H1 (cell line): ENCODE measurements at regions not wholly inside any gene's neighbourhood (a gene's known extent, or its start where the extent isn't known, plus 50 kb on each side); places are given as distances from the start of the nearest gene placed in this dataset.

Experiments
- CTCF ChIA-PET: fragments of 300-600 bp; sonication (Branson Sonifier 250); formaldehyde crosslinking; loops from one replicate; lab custom pipeline; 2021; ENCODE audit not compliant: partially characterized antibody; lab: Charles Lee
- POLR2A ChIA-PET: fragments of 300-600 bp; sonication (Branson Sonifier 250); formaldehyde crosslinking; loops from one replicate; lab custom pipeline; 2021; ENCODE audit warnings: inconsistent platforms; ENCODE audit not compliant: partially characterized antibody; lab: Charles Lee
- DNase-seq, 2 experiments: peaks; one replicate each; pipeline versions ENCODE4 v3.0.0 to v3.0.0-alpha.2; 2010 to 2022; ENCODE audit warnings: low spot score in 2 of 2, low read depth in 1 of 2, mixed read lengths in 1 of 2
- FAIRE-seq: peaks from 2 replicates; lab custom pipeline; 2011; peaks lifted over from hg19 to GRCh38; lab: Jason Lieb, UNC
- H2AFZ ChIP-seq: 2 replicates; pipeline ENCODE4 v1.8.1; 2012; ENCODE audit warnings: low read length, inconsistent platforms
- H2AK5ac ChIP-seq: 2 replicates; pipeline ENCODE4 v1.6.1; 2013; ENCODE audit warnings: low read depth, low read length
- H2BK120ac ChIP-seq: replicated peaks from 2 replicates; pipeline ENCODE3; 2013; ENCODE audit warnings: low read depth, low read length, inconsistent platforms
- H2BK12ac ChIP-seq: 2 replicates; pipeline ENCODE4 v1.6.1; 2013; ENCODE audit warnings: low read depth, low read length
- H2BK15ac ChIP-seq: 2 replicates; pipeline ENCODE4 v1.6.1; 2013; ENCODE audit warnings: low read length
- H2BK20ac ChIP-seq: 2 replicates; pipeline ENCODE4 v1.6.1; 2013; ENCODE audit warnings: low read length
- H2BK5ac ChIP-seq: 2 replicates; pipeline ENCODE4 v1.6.1; 2013; ENCODE audit warnings: low read depth, low read length
- H3K14ac ChIP-seq: 2 replicates; pipeline ENCODE4 v1.6.1; 2013; ENCODE audit warnings: inconsistent platforms; ENCODE audit not compliant: insufficient read length
- H3K18ac ChIP-seq: 2 replicates; pipeline ENCODE4 v1.6.1; 2013; ENCODE audit warnings: low read length; ENCODE audit errors: extremely low read depth
- H3K23ac ChIP-seq: 2 replicates; pipeline ENCODE4 v1.6.1; 2013; ENCODE audit warnings: inconsistent platforms; ENCODE audit not compliant: insufficient read length
- H3K23me2 ChIP-seq: 2 replicates; pipeline ENCODE4 v1.6.1; 2013; ENCODE audit warnings: low read depth, low read length
- H3K27ac ChIP-seq: 2 replicates; pipeline ENCODE4 v1.6.1; 2011; ENCODE audit warnings: low read depth, low read length, inconsistent platforms
- H3K27me3 ChIP-seq, 4 experiments: replicated peaks in 1 of 4; 1 replicate in 1 of 4; 2 replicates in 3 of 4; pipeline versions ENCODE4 v1.6.1 to v1.8.1; 2011 to 2013; ENCODE audit warnings: low read length in 3 of 4, mild to moderate bottlenecking in 3 of 4, inconsistent platforms in 2 of 4, mixed read lengths in 2 of 4, moderate library complexity in 1 of 4; ENCODE audit not compliant: control insufficient read depth in 3 of 4, insufficient read depth in 3 of 4; ENCODE audit errors: extremely low read depth in 1 of 4
- H3K36me3 ChIP-seq, 4 experiments: 2 replicates each; pipeline versions ENCODE4 v1.6.1 to v1.8.1; 2011 to 2013; ENCODE audit warnings: mild to moderate bottlenecking in 4 of 4, low read length in 3 of 4, moderate library complexity in 2 of 4, control low read depth in 1 of 4, inconsistent platforms in 1 of 4; ENCODE audit not compliant: insufficient read depth in 4 of 4, control insufficient read depth in 2 of 4
- H3K4ac ChIP-seq: replicated peaks from 2 replicates; pipeline ENCODE3; 2013; ENCODE audit warnings: low read length, low read depth, mixed read lengths, inconsistent platforms; ENCODE audit not compliant: insufficient read length
- H3K4me1 ChIP-seq, 4 experiments: replicated peaks in 1 of 4; 1 replicate in 1 of 4; 2 replicates in 3 of 4; pipeline versions ENCODE4 v1.6.1 to v1.8.1; 2011 to 2013; ENCODE audit warnings: low read length in 3 of 4, inconsistent platforms in 2 of 4, mixed read lengths in 1 of 4; ENCODE audit not compliant: insufficient read depth in 4 of 4, control insufficient read depth in 3 of 4
- H3K4me2 ChIP-seq, 2 experiments: 2 replicates each; pipeline versions ENCODE4 v1.6.1 to v1.8.1; 2011 to 2013; ENCODE audit warnings: low read depth in 2 of 2, low read length in 2 of 2, control low read depth in 1 of 2, inconsistent platforms in 1 of 2, mild to moderate bottlenecking in 1 of 2; ENCODE audit not compliant: insufficient read depth in 1 of 2
- H3K4me3 ChIP-seq, 4 experiments: fragments of 200-600, 300-600 bp in 1 of 4; sonication (generic), shearing (Covaris generic), sonication (Bioruptor Twin) in 1 of 4; 2 replicates each; pipeline versions ENCODE4 v1.5.1 to v1.8.1; 2011 to 2016; ENCODE audit warnings: low read length in 4 of 4, low read depth in 3 of 4, control low read depth in 2 of 4, inconsistent platforms in 2 of 4, mild to moderate bottlenecking in 2 of 4, mixed read lengths in 1 of 4, moderate library complexity in 1 of 4; ENCODE audit not compliant: insufficient read depth in 2 of 4; ENCODE audit errors: extremely low read depth in 1 of 4
- H3K56ac ChIP-seq: replicated peaks from 2 replicates; pipeline ENCODE3; 2013; ENCODE audit warnings: low read depth, mild to moderate bottlenecking, mixed read lengths, low read length, inconsistent platforms; ENCODE audit not compliant: insufficient read length
- H3K79me1 ChIP-seq: 2 replicates; pipeline ENCODE4 v1.6.1; 2013; ENCODE audit warnings: low read depth, low read length, control low read depth
- H3K79me2 ChIP-seq, 2 experiments: 2 replicates each; pipeline versions ENCODE4 v1.6.1 to v1.8.1; 2012 to 2013; ENCODE audit warnings: low read length in 2 of 2, mild to moderate bottlenecking in 2 of 2, inconsistent platforms in 1 of 2; ENCODE audit not compliant: insufficient read depth in 2 of 2, control insufficient read depth in 1 of 2
- H3K9ac ChIP-seq, 4 experiments: replicated peaks in 1 of 4; 1 replicate in 1 of 4; 2 replicates in 3 of 4; pipeline versions ENCODE4 v1.6.1 to v1.8.1; 2011 to 2013; ENCODE audit warnings: low read depth in 3 of 4, low read length in 3 of 4, control low read depth in 2 of 4, mild to moderate bottlenecking in 2 of 4, moderate library complexity in 2 of 4, inconsistent platforms in 1 of 4; ENCODE audit errors: extremely low read depth in 1 of 4
- H3K9me3 ChIP-seq, 2 experiments: 2 replicates each; pipeline versions ENCODE4 v1.6.1 to v1.8.1; 2012 to 2013; ENCODE audit warnings: mild to moderate bottlenecking in 2 of 2, moderate library complexity in 2 of 2, control low read depth in 1 of 2, inconsistent platforms in 1 of 2, low read depth in 1 of 2, low read length in 1 of 2, mixed read lengths in 1 of 2; ENCODE audit not compliant: insufficient read depth in 2 of 2
- H4K20me1 ChIP-seq, 2 experiments: replicated peaks in 1 of 2; 2 replicates each; pipeline versions ENCODE3 to v1.8.1; 2011 to 2013; ENCODE audit warnings: inconsistent platforms in 2 of 2, low read length in 2 of 2, mild to moderate bottlenecking in 1 of 2; ENCODE audit not compliant: insufficient read depth in 2 of 2, control insufficient read depth in 1 of 2
- H4K5ac ChIP-seq: 2 replicates; pipeline ENCODE4 v1.6.1; 2013; ENCODE audit warnings: low read length, low read depth, mixed read lengths, inconsistent platforms; ENCODE audit not compliant: insufficient read length
- H4K8ac ChIP-seq: 2 replicates; pipeline ENCODE4 v1.8.0; 2013; ENCODE audit warnings: mild to moderate bottlenecking, moderate library complexity, low read length, inconsistent platforms; ENCODE audit not compliant: insufficient read depth; ENCODE audit errors: extremely low read depth
- H4K91ac ChIP-seq: replicated peaks from 2 replicates; pipeline ENCODE3; 2013; ENCODE audit warnings: low read length, mixed read lengths, inconsistent platforms; ENCODE audit not compliant: insufficient read length
- CHD2 ChIP-seq: IDR thresholded peaks from 2 replicates; pipeline ENCODE4 v1.6.1; 2012; ENCODE audit warnings: low read length, improper control_type of control experiment
- FOSL1 ChIP-seq: IDR thresholded peaks from 2 replicates; pipeline ENCODE4 v1.6.1; 2011; ENCODE audit warnings: mild to moderate bottlenecking, low read depth, low read length, moderate library complexity; ENCODE audit not compliant: insufficient read depth
- GABPA ChIP-seq: IDR thresholded peaks from 2 replicates; pipeline ENCODE4 v1.6.1; 2011; ENCODE audit warnings: mild to moderate bottlenecking, low read length, moderate library complexity, borderline replicate concordance; ENCODE audit not compliant: insufficient read depth
- GTF2F1 ChIP-seq: IDR thresholded peaks from 2 replicates; pipeline ENCODE4 v1.6.1; 2012; ENCODE audit warnings: low read depth, low read length, improper control_type of control experiment, borderline replicate concordance
- KDM1A ChIP-seq: fragments of 200-600, 300-600 bp; sonication (generic); IDR thresholded peaks from 2 replicates; pipeline ENCODE4 v1.7.1; 2016; ENCODE audit warnings: mild to moderate bottlenecking, low read length, borderline replicate concordance
- KDM5A ChIP-seq: fragments of 200-600 bp; IDR thresholded peaks from 2 replicates; pipeline ENCODE4 v1.7.1; 2012; ENCODE audit warnings: mild to moderate bottlenecking, low read length, inconsistent platforms, mixed read lengths
- POU5F1 ChIP-seq: IDR thresholded peaks from 2 replicates; pipeline ENCODE4 v1.6.1; 2011; ENCODE audit warnings: low read depth, mild to moderate bottlenecking, low read length, moderate library complexity
- SIRT6 ChIP-seq: IDR thresholded peaks from one replicate; pipeline ENCODE4 v1.7.1; 2012; ENCODE audit warnings: low read length, inconsistent platforms
- ZNF274 ChIP-seq: IDR thresholded peaks from 2 replicates; pipeline ENCODE4 v1.7.0; 2012; ENCODE audit warnings: low read length, borderline replicate concordance; ENCODE audit errors: extremely low read depth
- WGBS, 2 experiments: shearing (Covaris generic) in 1 of 2; methylation state at CpG; one replicate each; pipeline versions ENCODE4 v1.1.6 to v1.1.7; 2013 to 2015; ENCODE audit warnings: low lambda C conversion rate in 2 of 2, mixed read lengths in 2 of 2, inconsistent platforms in 1 of 2, low coverage in 1 of 2, missing lambda C conversion rate in 1 of 2; ENCODE audit not compliant: insufficient replicate concordance in 2 of 2, insufficient coverage in 1 of 2, insufficient read length in 1 of 2; ENCODE audit errors: extremely low coverage in 1 of 2, missing lambda C conversion rate in 1 of 2; 5-methylcytosine and 5-hydroxymethylcytosine counted together
- TF ChIP-seq, protein P1 (sequence below): IDR thresholded peaks from 2 replicates; pipeline ENCODE4 v1.6.1; 2012; ENCODE audit warnings: inconsistent platforms
- TF ChIP-seq, protein P2 (sequence below): IDR thresholded peaks from 2 replicates; pipeline ENCODE4 v1.6.1; 2012; ENCODE audit warnings: low read length, inconsistent platforms

DNA sequence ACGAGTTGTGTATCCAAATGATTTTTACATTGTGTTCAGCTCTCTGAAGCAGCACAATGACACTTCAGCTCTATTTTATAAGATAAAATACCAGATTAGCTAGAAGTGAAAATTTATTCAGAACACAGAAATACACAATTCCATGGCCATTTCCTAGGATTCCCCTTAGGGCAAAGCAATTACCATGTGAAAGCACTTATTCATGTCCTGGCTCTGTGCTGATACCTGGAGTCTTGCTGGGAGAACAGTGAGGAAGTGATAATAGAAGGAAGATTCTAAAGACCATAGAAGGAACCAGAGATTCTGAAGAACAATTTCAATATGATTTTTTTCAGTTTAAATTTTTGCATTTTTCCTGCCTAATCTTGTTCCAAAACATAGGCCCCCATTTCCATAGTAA, 657.4 kb upstream of the ZWINT start:
- H2BK20ac ChIP-seq = no peak overlapping the region
- no peak overlapping the region for H2AK5ac ChIP-seq
- DNase-seq = no peak
- no peak overlapping the region for H2BK120ac ChIP-seq
- no peak overlapping the region for H4K91ac ChIP-seq
- POLR2A ChIA-PET = interaction anchor here (1.1 kb wide), 1 partner anchor 19 kb away, joined by 3 read pairs; no protein-coding TSS in a partner anchor
- H3K18ac ChIP-seq = no peak overlapping the region
- H3K9ac ChIP-seq = no peak overlapping the region
- H2BK12ac ChIP-seq = no peak overlapping the region
- no peaks in the 10 kb centered on the region for H3K79me2 ChIP-seq
- no peak overlapping the region for H3K27ac ChIP-seq
- H4K5ac ChIP-seq = peak overlapping the region; percentile 25
- H2AFZ ChIP-seq = peak overlapping the region; percentile 90; the same call in 1 of the 2 replicates
- H3K4me1 ChIP-seq = peaks cover 0 to 4% (median 0%) of the 10 kb centered on the region in 4 experiments; a peak in 1 of 7 replicates
- peaks cover 0 to 4% of the 10 kb centered on the region in 2 experiments; a peak in 1 of 4 replicates for H3K9me3 ChIP-seq
- H3K14ac ChIP-seq = no peak overlapping the region
- 29% methylated on average over 1 of the region's 1 CpG; no CpG with 5 or more reads in 1 of the 2 experiments for WGBS, 2 experiments
- peak overlapping the region in 1 of 4 experiments; percentile 23; a peak in 1 of 8 replicates for H3K4me3 ChIP-seq
- FAIRE-seq = peak; percentile 24
- no peaks in the 10 kb centered on the region for H3K27me3 ChIP-seq
- H2BK15ac ChIP-seq = no peak overlapping the region
- H3K23ac ChIP-seq = no peak overlapping the region
- no peak overlapping the region for H2BK5ac ChIP-seq
- H3K4me2 ChIP-seq = peak overlapping the region in 1 of 2 experiments; percentile 13; a peak in 1 of 4 replicates
- no peaks in the 10 kb centered on the region for H4K20me1 ChIP-seq
- H3K79me1 ChIP-seq = no peaks in the 10 kb centered on the region
- H4K8ac ChIP-seq = no peak overlapping the region
- CTCF ChIA-PET = no interaction called here
- H3K36me3 ChIP-seq = peaks cover 0 to 4% (median 0%) of the 10 kb centered on the region in 4 experiments; a peak in 1 of 8 replicates
- no peak overlapping the region for H3K56ac ChIP-seq
- H3K23me2 ChIP-seq = no peaks in the 10 kb centered on the region
- no peak overlapping the region for H3K4ac ChIP-seq
- no peak for TF ChIP-seq KDM1A
- TF ChIP-seq KDM5A = no peak
- TF ChIP-seq, protein P1, sequence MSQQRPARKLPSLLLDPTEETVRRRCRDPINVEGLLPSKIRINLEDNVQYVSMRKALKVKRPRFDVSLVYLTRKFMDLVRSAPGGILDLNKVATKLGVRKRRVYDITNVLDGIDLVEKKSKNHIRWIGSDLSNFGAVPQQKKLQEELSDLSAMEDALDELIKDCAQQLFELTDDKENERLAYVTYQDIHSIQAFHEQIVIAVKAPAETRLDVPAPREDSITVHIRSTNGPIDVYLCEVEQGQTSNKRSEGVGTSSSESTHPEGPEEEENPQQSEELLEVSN = no peak
- TF ChIP-seq GTF2F1 = no peak
- no peak for TF ChIP-seq ZNF274
- no peak for TF ChIP-seq CHD2
- TF ChIP-seq GABPA = no peak
- TF ChIP-seq, protein P2, sequence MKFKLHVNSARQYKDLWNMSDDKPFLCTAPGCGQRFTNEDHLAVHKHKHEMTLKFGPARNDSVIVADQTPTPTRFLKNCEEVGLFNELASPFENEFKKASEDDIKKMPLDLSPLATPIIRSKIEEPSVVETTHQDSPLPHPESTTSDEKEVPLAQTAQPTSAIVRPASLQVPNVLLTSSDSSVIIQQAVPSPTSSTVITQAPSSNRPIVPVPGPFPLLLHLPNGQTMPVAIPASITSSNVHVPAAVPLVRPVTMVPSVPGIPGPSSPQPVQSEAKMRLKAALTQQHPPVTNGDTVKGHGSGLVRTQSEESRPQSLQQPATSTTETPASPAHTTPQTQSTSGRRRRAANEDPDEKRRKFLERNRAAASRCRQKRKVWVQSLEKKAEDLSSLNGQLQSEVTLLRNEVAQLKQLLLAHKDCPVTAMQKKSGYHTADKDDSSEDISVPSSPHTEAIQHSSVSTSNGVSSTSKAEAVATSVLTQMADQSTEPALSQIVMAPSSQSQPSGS = no peak
- no peak for TF ChIP-seq SIRT6
- TF ChIP-seq POU5F1 = peak; percentile 78; the same call in 1 of the 2 replicates
- TF ChIP-seq FOSL1 = no peak
